ENCODE measurements at regions not wholly inside any gene's neighbourhood (a gene's known extent, or its start where the extent isn't known, plus 50 kb on each side); places are given as distances from the start of the nearest gene placed in this dataset.

DNA sequence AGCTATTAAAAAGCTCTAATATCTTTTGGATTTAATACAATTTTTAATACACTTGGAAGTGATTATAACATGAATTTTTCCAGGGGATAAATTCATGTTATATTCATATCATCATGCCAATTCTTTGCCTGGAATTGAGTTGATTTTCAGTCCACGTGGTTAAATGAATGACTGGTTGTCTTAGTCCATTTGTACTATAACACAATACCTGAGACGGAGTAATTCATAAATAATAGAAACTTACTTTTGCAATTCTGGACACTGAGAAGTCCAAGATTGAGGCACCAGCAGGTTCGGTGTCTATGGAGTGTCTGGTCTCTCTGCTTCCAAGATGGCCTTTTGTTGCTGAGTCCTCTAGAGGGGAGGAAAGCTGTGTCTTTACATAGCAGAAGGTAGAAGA is 66.2 kb upstream of the TRDN start:
- no peak overlapping the region for H3K4me2 ChIP-seq (ENCODE audit: low read depth, low read length, poor library complexity, severe bottlenecking)
- no peaks in the 10 kb centered on the region for H4K20me1 ChIP-seq (ENCODE audit: insufficient read depth, low read depth, low read length)
- H3K36me3 ChIP-seq (ENCODE audit: insufficient read depth, low read length), result no peaks in the 10 kb centered on the region
- H3K9me3 ChIP-seq (ENCODE audit: low read length), result peaks cover 4% of the 10 kb centered on the region; the same call in 1 of the 2 replicates
- no peak overlapping the region for H3K9ac ChIP-seq (ENCODE audit: low read length)
- no peaks in the 10 kb centered on the region; the same call in 1 of the 2 replicates for H3K27me3 ChIP-seq (ENCODE audit: low read length)
- no peaks in the 10 kb centered on the region for H3K4me1 ChIP-seq (ENCODE audit: low read length)
- no peak overlapping the region for H3K27ac ChIP-seq (ENCODE audit: low read length)
- no peak overlapping the region for H3K4me3 ChIP-seq (ENCODE audit: low read length)
- no peaks in the 10 kb centered on the region for H3K9me2 ChIP-seq (replicated peaks; ENCODE audit: insufficient read depth, low read length)
- no peaks in the 10 kb centered on the region for H3K79me2 ChIP-seq (ENCODE audit: low read length)
- no peak for DNase-seq
- H2AFZ ChIP-seq (ENCODE audit: low read length), result no peak overlapping the region

DNA sequence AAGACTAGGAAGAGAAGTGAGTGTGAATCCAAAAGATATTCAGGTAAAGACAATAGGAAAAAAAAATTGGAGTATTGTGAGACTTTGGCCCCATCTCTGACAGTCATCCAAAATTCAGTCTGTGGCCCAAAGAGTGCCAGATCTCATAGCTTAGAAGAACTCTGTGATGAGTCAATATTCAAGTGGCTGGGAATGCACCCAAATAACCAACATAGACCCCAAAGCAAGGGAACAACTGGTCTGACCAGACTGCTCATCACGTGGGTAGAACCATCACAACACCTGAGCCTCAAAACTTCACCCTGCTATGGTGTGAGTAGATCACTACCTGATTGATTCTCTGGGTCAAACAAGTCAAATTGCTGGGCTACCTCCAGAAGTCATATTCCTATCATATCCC is 51.1 kb upstream of the TRDN start:
- no peaks in the 10 kb centered on the region for H3K27me3 ChIP-seq (ENCODE audit: low read length)
- no peak overlapping the region for H3K4me3 ChIP-seq (ENCODE audit: low read length)
- no peaks in the 10 kb centered on the region for H4K20me1 ChIP-seq (ENCODE audit: insufficient read depth, low read depth, low read length)
- DNase-seq, result no peak
- no peaks in the 10 kb centered on the region for H3K9me2 ChIP-seq (replicated peaks; ENCODE audit: insufficient read depth, low read length)
- no peak overlapping the region for H3K4me2 ChIP-seq (ENCODE audit: low read depth, low read length, poor library complexity, severe bottlenecking)
- H3K27ac ChIP-seq (ENCODE audit: low read length), result no peak overlapping the region
- H3K36me3 ChIP-seq (ENCODE audit: insufficient read depth, low read length), result no peaks in the 10 kb centered on the region
- H3K9me3 ChIP-seq (ENCODE audit: low read length), result no peaks in the 10 kb centered on the region; the same call in 1 of the 2 replicates
- H3K9ac ChIP-seq (ENCODE audit: low read length), result no peak overlapping the region
- H3K4me1 ChIP-seq (ENCODE audit: low read length), result no peaks in the 10 kb centered on the region
- no peaks in the 10 kb centered on the region for H3K79me2 ChIP-seq (ENCODE audit: low read length)
- H2AFZ ChIP-seq (ENCODE audit: low read length), result no peak overlapping the region
